ENCODE measurements at regions not wholly inside any gene's neighbourhood (a gene's known extent, or its start where the extent isn't known, plus 50 kb on each side); places are given as distances from the start of the nearest gene placed in this dataset.

GRCh38 chr12:97246368-97246767 lies 216.2 kb upstream of the RMST start:
- H3K4me1 ChIP-seq (ENCODE audit: low read length) = no peaks in the 10 kb centered on the region
- no peaks in the 10 kb centered on the region for H3K79me2 ChIP-seq (ENCODE audit: low read length)
- H4K20me1 ChIP-seq (ENCODE audit: insufficient read depth, low read length) = no peaks in the 10 kb centered on the region
- H3K9me2 ChIP-seq (replicated peaks; ENCODE audit: insufficient read depth, low read length) = no peaks in the 10 kb centered on the region
- H3K27ac ChIP-seq (ENCODE audit: low read length) = no peak overlapping the region
- H3K9me3 ChIP-seq (replicated peaks; ENCODE audit: insufficient read depth, low read length) = no peaks in the 10 kb centered on the region
- no peak for DNase-seq
- H3K9ac ChIP-seq (ENCODE audit: low read length) = no peak overlapping the region
- no peaks in the 10 kb centered on the region for H3F3A ChIP-seq (ENCODE audit: insufficient read depth, low read length)
- H3K4me3 ChIP-seq (ENCODE audit: low read length) = no peak overlapping the region
- no peak for TF ChIP-seq EZH2 (optimal IDR thresholded peaks at IDR 0.05; ENCODE audit: low read depth, low read length)
- no peak for TF ChIP-seq CTCF (IDR thresholded peaks at IDR 0.05; ENCODE audit: low read length)
- no peak for TF ChIP-seq EZH2phosphoT487 (IDR thresholded peaks at IDR 0.05; ENCODE audit: low read length)
- H3K36me3 ChIP-seq (replicated peaks; ENCODE audit: insufficient read depth, low read length) = no peaks in the 10 kb centered on the region
- no peaks in the 10 kb centered on the region for H3K27me3 ChIP-seq (replicated peaks; ENCODE audit: insufficient read depth, low read length)
- no peak overlapping the region for H2AFZ ChIP-seq (ENCODE audit: low read length)
- no peak overlapping the region for H3K4me2 ChIP-seq (ENCODE audit: low read depth, low read length)

GRCh38 chr12:97250483-97250882 lies 212.1 kb upstream of the RMST start:
- Histone ChIP-seq H3K79me2 (ENCODE audit: low read length) (no peaks in the 10 kb centered on the region), H3K9me2 (replicated peaks; ENCODE audit: insufficient read depth, low read length) (no peaks in the 10 kb centered on the region), H3K9ac (ENCODE audit: low read length) (no peak overlapping the region), H3K27me3 (replicated peaks; ENCODE audit: insufficient read depth, low read length) (no peaks in the 10 kb centered on the region), H2AFZ (ENCODE audit: low read length) (no peak overlapping the region), H3K36me3 (replicated peaks; ENCODE audit: insufficient read depth, low read length) (no peaks in the 10 kb centered on the region), H3K4me3 (ENCODE audit: low read length) (no peak overlapping the region), H3K4me1 (ENCODE audit: low read length) (no peaks in the 10 kb centered on the region), H3K4me2 (ENCODE audit: low read depth, low read length) (no peak overlapping the region), H3F3A (ENCODE audit: insufficient read depth, low read length) (no peaks in the 10 kb centered on the region), H4K20me1 (ENCODE audit: insufficient read depth, low read length) (no peaks in the 10 kb centered on the region), H3K27ac (ENCODE audit: low read length) (no peak overlapping the region), H3K9me3 (replicated peaks; ENCODE audit: insufficient read depth, low read length) (no peaks in the 10 kb centered on the region)
- TF ChIP-seq EZH2phosphoT487 (IDR thresholded peaks at IDR 0.05; ENCODE audit: low read length) = no peak
- TF ChIP-seq EZH2 (optimal IDR thresholded peaks at IDR 0.05; ENCODE audit: low read depth, low read length) = no peak
- TF ChIP-seq CTCF (IDR thresholded peaks at IDR 0.05; ENCODE audit: low read length) = no peak
- no peak for DNase-seq

- H3K36me3 ChIP-seq (replicated peaks; ENCODE audit: insufficient read depth, low read length) = no peaks in the 10 kb centered on the region
- no peak overlapping the region for H3K4me2 ChIP-seq (ENCODE audit: low read depth, low read length)
- H3K9me3 ChIP-seq (replicated peaks; ENCODE audit: insufficient read depth, low read length) = no peaks in the 10 kb centered on the region
- no peaks in the 10 kb centered on the region for H3F3A ChIP-seq (ENCODE audit: insufficient read depth, low read length)
- no peak for DNase-seq
- H3K27ac ChIP-seq (ENCODE audit: low read length) = no peak overlapping the region
- H2AFZ ChIP-seq (ENCODE audit: low read length) = no peak overlapping the region
- H3K4me3 ChIP-seq (ENCODE audit: low read length) = no peak overlapping the region
- no peak overlapping the region for H3K9ac ChIP-seq (ENCODE audit: low read length)
- H3K79me2 ChIP-seq (ENCODE audit: low read length) = no peaks in the 10 kb centered on the region
- no peaks in the 10 kb centered on the region for H4K20me1 ChIP-seq (ENCODE audit: insufficient read depth, low read length)
- TF ChIP-seq EZH2phosphoT487 (IDR thresholded peaks at IDR 0.05; ENCODE audit: low read length) = no peak
- no peak for TF ChIP-seq CTCF (IDR thresholded peaks at IDR 0.05; ENCODE audit: low read length)
- TF ChIP-seq EZH2 (optimal IDR thresholded peaks at IDR 0.05; ENCODE audit: low read depth, low read length) = no peak
- no peaks in the 10 kb centered on the region for H3K4me1 ChIP-seq (ENCODE audit: low read length)
- H3K9me2 ChIP-seq (replicated peaks; ENCODE audit: insufficient read depth, low read length) = no peaks in the 10 kb centered on the region
- no peaks in the 10 kb centered on the region for H3K27me3 ChIP-seq (replicated peaks; ENCODE audit: insufficient read depth, low read length)
These were observed 204.9 kb upstream of the RMST start for GRCh38 chr12:97257726-97258125.

Data from MM.1S (cell line).